Activated CD8-positive, alpha-beta T cell treated with anti-CD3 and anti-CD28 coated beads for 36 hours (primary cell): ENCODE measurements at regions not wholly inside any gene's neighbourhood (a gene's known extent, or its start where the extent isn't known, plus 50 kb on each side); places are given as distances from the start of the nearest gene placed in this dataset.

Source experiments
- ATAC-seq: fragments of 200-7000 bp; cut with Tn5 transposase; one replicate; pipeline ENCODE4 v1.10.0; 2021; ENCODE audit warnings: mild to moderate bottlenecking, moderate library complexity
- CTCF ChIA-PET: fragments of 350-600 bp; sonication (Branson Sonifier 250); formaldehyde crosslinking; loops from one replicate; lab custom pipeline; 2021; ENCODE audit warnings: antibody characterized with exemption; lab: Charles Lee
- POLR2A ChIA-PET: fragments of 350-600 bp; sonication (Branson Sonifier 250); formaldehyde crosslinking; loops from one replicate; lab custom pipeline; 2021; ENCODE audit warnings: antibody characterized with exemption; lab: Charles Lee
- DNase-seq: peaks from one replicate; pipeline ENCODE4 v3.0.0-alpha.2; 2020
- H3K27ac Mint-ChIP-seq: one replicate; pipeline ENCODE4 v1.8.0; 2021; ENCODE audit warnings: mild to moderate bottlenecking, mixed read lengths
- H3K27me3 Mint-ChIP-seq: one replicate; pipeline ENCODE4 v1.8.0; 2021; ENCODE audit warnings: mixed read lengths
- H3K36me3 Mint-ChIP-seq: one replicate; pipeline ENCODE4 v1.8.0; 2021; ENCODE audit warnings: low read depth, mixed read lengths
- H3K4me1 Mint-ChIP-seq: one replicate; pipeline ENCODE4 v1.8.0; 2021; ENCODE audit warnings: low read depth, mixed read lengths
- H3K4me3 Mint-ChIP-seq: one replicate; pipeline ENCODE4 v1.8.0; 2021; ENCODE audit warnings: mild to moderate bottlenecking, moderate library complexity, mixed read lengths
- H3K9me3 Mint-ChIP-seq: one replicate; pipeline ENCODE4 v1.8.0; 2021; ENCODE audit warnings: mixed read lengths
- CTCF ChIP-seq: fragments of 200-600 bp; IDR thresholded peaks from one replicate; pipeline ENCODE4 v1.8.0; 2022; ENCODE audit warnings: antibody characterized with exemption, mild to moderate bottlenecking
- intact Hi-C: fragments of 100-400 bp; cut with micrococcal nuclease; formaldehyde crosslinking; loops from one replicate; pipeline ENCODE4 v1.10.0; 2022

GRCh38 chr3:68234076-68234780 is 579.8 kb upstream of the SUCLG2 start:
- TF ChIP-seq CTCF = no peak
- no peak overlapping the region for H3K27ac Mint-ChIP-seq
- DNase-seq (no peak), ATAC-seq (no peak)
- H3K27me3 Mint-ChIP-seq = no peaks in the 10 kb centered on the region
- H3K4me3 Mint-ChIP-seq = no peak overlapping the region
- ChIA-PET POLR2A (interaction anchor here (0.8 kb wide), 1 partner anchor 30 kb away, joined by 3 read pairs; no protein-coding TSS in a partner anchor), CTCF (no interaction called here)
- no peaks in the 10 kb centered on the region for H3K4me1 Mint-ChIP-seq
- H3K9me3 Mint-ChIP-seq = peaks cover 7% of the 10 kb centered on the region
- intact Hi-C loops = no loop called here
- H3K36me3 Mint-ChIP-seq = no peaks in the 10 kb centered on the region

- Mint-ChIP-seq H3K4me3 (no peak overlapping the region), H3K27me3 (no peaks in the 10 kb centered on the region), H3K9me3 (peaks cover 7% of the 10 kb centered on the region), H3K36me3 (no peaks in the 10 kb centered on the region), H3K27ac (no peak overlapping the region), H3K4me1 (no peaks in the 10 kb centered on the region)
- CTCF ChIA-PET = no interaction called here
- intact Hi-C loops = no loop called here
- ATAC-seq = no peak
- TF ChIP-seq CTCF = no peak
- no peak for DNase-seq
- POLR2A ChIA-PET = no interaction called here
These were observed 574.4 kb upstream of the SUCLG2 start for GRCh38 chr3:68228856-68229255.

- Mint-ChIP-seq H3K36me3 (no peaks in the 10 kb centered on the region), H3K4me3 (no peak overlapping the region), H3K27ac (no peak overlapping the region), H3K27me3 (no peaks in the 10 kb centered on the region), H3K4me1 (peaks cover 2% of the 10 kb centered on the region), H3K9me3 (no peaks in the 10 kb centered on the region)
- intact Hi-C loops = no loop called here
- no peak for ATAC-seq
- POLR2A ChIA-PET = no interaction called here
- TF ChIP-seq CTCF = no peak
- DNase-seq = peak; percentile 2
- CTCF ChIA-PET = interaction anchor here (0.6 kb wide), 1 partner anchor 839 kb away, joined by 3 read pairs; no protein-coding TSS in a partner anchor
These were observed 566.4 kb upstream of the SUCLG2 start for GRCh38 chr3:68220832-68221231.

- POLR2A ChIA-PET = no interaction called here
- no peaks in the 10 kb centered on the region for H3K4me1 Mint-ChIP-seq
- DNase-seq (no peak), ATAC-seq (no peak)
- CTCF ChIA-PET = no interaction called here
- H3K27ac Mint-ChIP-seq = no peak overlapping the region
- H3K9me3 Mint-ChIP-seq = peaks cover 3% of the 10 kb centered on the region
- H3K36me3 Mint-ChIP-seq = no peaks in the 10 kb centered on the region
- intact Hi-C loops = no loop called here
- no peak overlapping the region for H3K4me3 Mint-ChIP-seq
- no peaks in the 10 kb centered on the region for H3K27me3 Mint-ChIP-seq
- TF ChIP-seq CTCF = no peak
These were observed 557.2 kb upstream of the SUCLG2 start for GRCh38 chr3:68211637-68212036.

- H3K27me3 Mint-ChIP-seq = no peaks in the 10 kb centered on the region
- no peaks in the 10 kb centered on the region for H3K36me3 Mint-ChIP-seq
- DNase-seq (no peak), ATAC-seq (no peak)
- no peaks in the 10 kb centered on the region for H3K4me1 Mint-ChIP-seq
- H3K4me3 Mint-ChIP-seq = no peak overlapping the region
- TF ChIP-seq CTCF = no peak
- POLR2A ChIA-PET = no interaction called here
- no peak overlapping the region for H3K27ac Mint-ChIP-seq
- intact Hi-C loops = no loop called here
- peaks cover 3% of the 10 kb centered on the region for H3K9me3 Mint-ChIP-seq
- CTCF ChIA-PET = no interaction called here
These were observed 556.2 kb upstream of the SUCLG2 start for GRCh38 chr3:68210635-68211034.
